Left ventricle myocardium inferior (tissue), 1 donor: ENCODE measurements at regions not wholly inside any gene's neighbourhood (a gene's known extent, or its start where the extent isn't known, plus 50 kb on each side); places are given as distances from the start of the nearest gene placed in this dataset.

Source experiments
- DNase-seq: peaks from one replicate; pipeline ENCODE4 v3.0.0-alpha.2; 2020
- H3K27ac ChIP-seq: fragments of 200-600 bp; replicated peaks from 2 replicates; pipeline ENCODE4 v1.8.0; 2021
- H3K27me3 ChIP-seq: fragments of 200-600 bp; 2 replicates; pipeline ENCODE4 v1.8.0; 2021; ENCODE audit warnings: low read depth
- H3K36me3 ChIP-seq: fragments of 200-600 bp; 2 replicates; pipeline ENCODE4 v1.8.0; 2021
- H3K4me1 ChIP-seq: fragments of 200-600 bp; 2 replicates; pipeline ENCODE4 v1.8.0; 2021
- H3K4me3 ChIP-seq: fragments of 200-600 bp; 2 replicates; pipeline ENCODE4 v1.8.0; 2021; ENCODE audit warnings: mild to moderate bottlenecking, moderate library complexity
- H3K9me3 ChIP-seq: fragments of 200-600 bp; replicated peaks from 2 replicates; pipeline ENCODE4 v1.8.0; 2021
- intact Hi-C: fragments of 100-400 bp; cut with micrococcal nuclease; formaldehyde crosslinking; loops from one replicate; pipeline ENCODE4 v1.11.0; 2022
- TF ChIP-seq, protein P1 (sequence below): fragments of 200-600 bp; IDR thresholded peaks from 2 replicates; pipeline ENCODE4 v1.8.0; 2021; ENCODE audit warnings: antibody characterized with exemption, mild to moderate bottlenecking, borderline replicate concordance
- donor health status: DM: no; HTN: yes; CAD: no; lungs with severe emphysema.

DNA sequence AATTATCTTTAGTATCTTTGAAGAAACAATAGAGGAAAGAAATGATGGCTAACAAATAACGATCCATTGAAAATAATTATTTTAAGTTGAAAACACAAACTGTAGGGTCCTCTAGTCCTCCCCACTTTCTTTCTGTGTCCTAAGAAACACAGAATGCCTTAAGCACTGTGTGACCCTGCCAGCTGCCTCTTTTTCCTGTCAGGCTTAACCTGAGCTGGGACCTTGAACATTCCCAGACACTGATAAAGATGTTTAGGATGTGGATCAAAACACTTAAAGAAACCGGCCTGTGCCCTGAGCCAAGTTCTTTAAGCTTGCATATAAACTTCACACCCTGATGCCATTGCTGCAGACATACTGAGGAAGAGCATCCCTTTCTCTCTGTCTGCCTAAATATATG is 755.4 kb upstream of the VRK2 start:
- Histone ChIP-seq H3K27me3 (no peaks in the 10 kb centered on the region), H3K36me3 (no peaks in the 10 kb centered on the region), H3K4me3 (no peak overlapping the region), H3K9me3 (peaks cover 4% of the 10 kb centered on the region), H3K27ac (no peak overlapping the region), H3K4me1 (no peaks in the 10 kb centered on the region)
- intact Hi-C loops, result no loop called here
- no peak for DNase-seq
- TF ChIP-seq, protein P1, sequence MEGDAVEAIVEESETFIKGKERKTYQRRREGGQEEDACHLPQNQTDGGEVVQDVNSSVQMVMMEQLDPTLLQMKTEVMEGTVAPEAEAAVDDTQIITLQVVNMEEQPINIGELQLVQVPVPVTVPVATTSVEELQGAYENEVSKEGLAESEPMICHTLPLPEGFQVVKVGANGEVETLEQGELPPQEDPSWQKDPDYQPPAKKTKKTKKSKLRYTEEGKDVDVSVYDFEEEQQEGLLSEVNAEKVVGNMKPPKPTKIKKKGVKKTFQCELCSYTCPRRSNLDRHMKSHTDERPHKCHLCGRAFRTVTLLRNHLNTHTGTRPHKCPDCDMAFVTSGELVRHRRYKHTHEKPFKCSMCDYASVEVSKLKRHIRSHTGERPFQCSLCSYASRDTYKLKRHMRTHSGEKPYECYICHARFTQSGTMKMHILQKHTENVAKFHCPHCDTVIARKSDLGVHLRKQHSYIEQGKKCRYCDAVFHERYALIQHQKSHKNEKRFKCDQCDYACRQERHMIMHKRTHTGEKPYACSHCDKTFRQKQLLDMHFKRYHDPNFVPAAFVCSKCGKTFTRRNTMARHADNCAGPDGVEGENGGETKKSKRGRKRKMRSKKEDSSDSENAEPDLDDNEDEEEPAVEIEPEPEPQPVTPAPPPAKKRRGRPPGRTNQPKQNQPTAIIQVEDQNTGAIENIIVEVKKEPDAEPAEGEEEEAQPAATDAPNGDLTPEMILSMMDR, result no peak

- no peak overlapping the region for H3K27ac ChIP-seq
- TF ChIP-seq, protein P1, result no peak
- H3K4me1 ChIP-seq, result no peaks in the 10 kb centered on the region
Measured at GRCh38 chr2:57296795-57297517, 749.6 kb upstream of the VRK2 start.

DNA sequence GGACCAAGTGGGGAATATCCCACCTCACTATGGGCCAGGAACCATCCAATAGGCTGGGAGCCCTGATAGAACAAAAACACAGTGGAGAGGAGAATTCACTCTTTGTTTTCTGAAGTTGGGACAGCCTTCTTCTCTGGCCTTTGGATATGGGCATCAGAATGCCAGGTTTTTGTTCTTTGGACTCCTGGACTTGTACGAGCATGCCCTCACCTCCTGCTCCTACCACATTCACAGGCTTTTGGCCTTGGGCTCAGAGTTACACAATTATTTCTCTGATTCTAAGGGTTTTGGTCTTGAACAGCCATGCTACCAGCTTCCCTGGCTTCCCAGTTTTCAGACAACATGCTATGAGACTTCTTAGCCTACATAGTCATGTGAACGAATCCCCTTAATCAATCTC is 732.9 kb upstream of the VRK2 start:
- Histone ChIP-seq H3K27me3 (no peaks in the 10 kb centered on the region), H3K4me3 (no peak overlapping the region), H3K4me1 (no peaks in the 10 kb centered on the region), H3K27ac (no peak overlapping the region), H3K36me3 (no peaks in the 10 kb centered on the region), H3K9me3 (peaks cover 4% of the 10 kb centered on the region)
- TF ChIP-seq, protein P1, result no peak
- no peak for DNase-seq
- intact Hi-C loops, result no loop called here

More at GRCh38 chr2:57296795-57297517, 749.6 kb upstream of the VRK2 start:
- intact Hi-C loops, result no loop called here
- Histone ChIP-seq H3K27me3 (no peaks in the 10 kb centered on the region), H3K36me3 (no peaks in the 10 kb centered on the region), H3K4me3 (no peak overlapping the region), H3K9me3 (peaks cover 4% of the 10 kb centered on the region)
- DNase-seq, result no peak

DNA sequence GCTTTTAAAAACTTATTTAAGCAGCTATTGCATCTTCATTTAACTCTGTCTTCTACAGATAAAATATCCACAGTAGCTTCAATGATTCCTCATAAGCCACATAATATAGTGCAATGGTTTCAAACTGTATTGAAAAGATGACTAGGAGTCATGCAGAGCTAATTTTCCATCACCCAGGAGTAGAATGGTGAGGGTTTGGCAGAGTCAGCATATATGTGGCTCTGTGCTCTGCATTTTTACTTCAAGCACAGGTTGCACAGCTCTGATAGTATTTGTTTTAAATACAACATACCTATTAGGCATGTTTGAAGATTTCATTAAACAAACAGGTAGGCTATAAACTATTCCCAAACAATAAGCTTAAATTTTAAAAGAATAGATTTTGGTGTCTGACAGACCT is 731.9 kb upstream of the VRK2 start:
- Histone ChIP-seq H3K9me3 (no peaks in the 10 kb centered on the region), H3K4me1 (no peaks in the 10 kb centered on the region), H3K36me3 (no peaks in the 10 kb centered on the region), H3K4me3 (no peak overlapping the region), H3K27ac (no peak overlapping the region), H3K27me3 (no peaks in the 10 kb centered on the region)
- no peak for DNase-seq
- intact Hi-C loops, result no loop called here
- TF ChIP-seq, protein P1, result no peak

GRCh38 chr2:57330447-57330846 is 716.2 kb upstream of the VRK2 start:
- H3K27me3 ChIP-seq, result no peaks in the 10 kb centered on the region
- no peak overlapping the region for H3K27ac ChIP-seq
- H3K4me3 ChIP-seq, result no peak overlapping the region
- no peaks in the 10 kb centered on the region for H3K4me1 ChIP-seq
- no peaks in the 10 kb centered on the region for H3K36me3 ChIP-seq
- peaks cover 4% of the 10 kb centered on the region for H3K9me3 ChIP-seq
- no peak for DNase-seq
- TF ChIP-seq, protein P1, result no peak
- intact Hi-C loops, result no loop called here
